IMR-90 (cell line): ENCODE measurements at regions not wholly inside any gene's neighbourhood (a gene's known extent, or its start where the extent isn't known, plus 50 kb on each side); places are given as distances from the start of the nearest gene placed in this dataset.

Experiments used
- ATAC-seq: fragments of 200-7000 bp; cut with Tn5 transposase; 2 replicates; pipeline ENCODE4 v1.9.1; 2020; ENCODE audit warnings: low read depth, mild to moderate bottlenecking, moderate library complexity
- BruUV-seq: library from RNA; stranded (reverse); fragments of 400-500 nt; replicated peaks from 2 replicates; lab custom pipeline; 2021; lab: Mats Ljungman, UMichigan
- CTCF ChIA-PET: fragments of 300-600 bp; formaldehyde crosslinking; extraction: SDS; loops from one replicate; lab custom pipeline; 2021; ENCODE audit warnings: antibody characterized with exemption; lab: Yijun Ruan, JAX
- POLR2A ChIA-PET: fragments of 300-600 bp; sonication (Branson Sonifier 250); formaldehyde crosslinking; loops from one replicate; lab custom pipeline; 2022; ENCODE audit warnings: antibody characterized with exemption; ENCODE audit not compliant: unreplicated experiment; lab: Charles Lee
- DNase-seq: peaks from one replicate; pipeline ENCODE4 v3.0.0; 2013
- H2AFZ ChIP-seq: replicated peaks from 2 replicates; pipeline ENCODE3; 2013; ENCODE audit warnings: low read length, mild to moderate bottlenecking; ENCODE audit not compliant: poor library complexity
- H2AK5ac ChIP-seq: 2 replicates; pipeline ENCODE4 v1.6.1; 2013; ENCODE audit warnings: low read depth, low read length, inconsistent platforms
- H2AK9ac ChIP-seq: replicated peaks from 2 replicates; pipeline ENCODE3; 2013; ENCODE audit warnings: mild to moderate bottlenecking, low read depth, low read length, moderate library complexity; ENCODE audit not compliant: poor library complexity
- H2BK120ac ChIP-seq: 2 replicates; pipeline ENCODE4 v1.6.1; 2013; ENCODE audit warnings: low read depth, low read length, inconsistent platforms
- H2BK15ac ChIP-seq: 3 replicates; pipeline ENCODE4 v1.6.1; 2013; ENCODE audit warnings: low read depth, low read length, inconsistent platforms
- H2BK20ac ChIP-seq: 2 replicates; pipeline ENCODE4 v1.6.1; 2013; ENCODE audit warnings: low read depth, mild to moderate bottlenecking, inconsistent platforms, low read length, moderate library complexity
- H2BK5ac ChIP-seq: 2 replicates; pipeline ENCODE4 v1.6.1; 2013; ENCODE audit warnings: mild to moderate bottlenecking, low read depth, low read length, inconsistent platforms; ENCODE audit not compliant: poor library complexity, severe bottlenecking
- H3K14ac ChIP-seq: replicated peaks from 2 replicates; pipeline ENCODE4 v1.6.1; 2013; ENCODE audit warnings: low read depth, low read length, inconsistent platforms
- H3K18ac ChIP-seq: 2 replicates; pipeline ENCODE4 v1.6.1; 2013; ENCODE audit warnings: low read depth, low read length, control low read depth
- H3K23ac ChIP-seq: 2 replicates; pipeline ENCODE4 v1.6.1; 2013; ENCODE audit warnings: low read depth, low read length, inconsistent platforms
- H3K27ac ChIP-seq: 2 replicates; pipeline ENCODE4 v1.5.1; 2013; ENCODE audit warnings: mild to moderate bottlenecking, control low read depth, low read length; ENCODE audit not compliant: insufficient read depth
- H3K27me3 ChIP-seq: 2 replicates; pipeline ENCODE4 v1.6.1; 2013; ENCODE audit warnings: low read length; ENCODE audit not compliant: control insufficient read depth, insufficient read depth
- H3K36me3 ChIP-seq: 2 replicates; pipeline ENCODE4 v1.6.1; 2013; ENCODE audit warnings: low read length, mixed read lengths; ENCODE audit not compliant: control insufficient read depth, insufficient read depth
- H3K4ac ChIP-seq: 2 replicates; pipeline ENCODE4 v1.6.1; 2013; ENCODE audit warnings: low read depth, low read length, inconsistent platforms
- H3K4me1 ChIP-seq: 2 replicates; pipeline ENCODE4 v1.6.1; 2013; ENCODE audit warnings: low read length, mixed read lengths; ENCODE audit not compliant: control insufficient read depth, insufficient read depth
- H3K4me2 ChIP-seq: 2 replicates; pipeline ENCODE4 v1.6.1; 2013; ENCODE audit warnings: low read depth, mild to moderate bottlenecking, control low read depth, low read length, moderate library complexity
- H3K4me3 ChIP-seq: 2 replicates; pipeline ENCODE4 v1.5.1; 2013; ENCODE audit warnings: low read depth, mild to moderate bottlenecking, control low read depth, low read length, moderate library complexity; ENCODE audit not compliant: insufficient read depth
- H3K56ac ChIP-seq: 2 replicates; pipeline ENCODE4 v1.6.1; 2013; ENCODE audit warnings: low read length, inconsistent platforms; ENCODE audit not compliant: insufficient read depth; ENCODE audit errors: extremely low read depth
- H3K79me1 ChIP-seq, 2 experiments: 2 replicates each; pipeline ENCODE4 v1.6.1; 2013; ENCODE audit warnings: low read length in 2 of 2, inconsistent platforms in 1 of 2, low read depth in 1 of 2
- H3K9ac ChIP-seq: 2 replicates; pipeline ENCODE4 v1.6.1; 2013; ENCODE audit warnings: low read depth, low read length, control low read depth
- H3K9me1 ChIP-seq: 2 replicates; pipeline ENCODE4 v1.6.1; 2013; ENCODE audit warnings: low read length, inconsistent platforms; ENCODE audit not compliant: insufficient read depth
- H3K9me3 ChIP-seq: 2 replicates; pipeline ENCODE4 v1.6.1; 2013; ENCODE audit warnings: low read length; ENCODE audit not compliant: control insufficient read depth, insufficient read depth
- H4K20me1 ChIP-seq: 2 replicates; pipeline ENCODE4 v1.6.1; 2013; ENCODE audit warnings: low read length, inconsistent platforms; ENCODE audit not compliant: insufficient read depth
- H4K5ac ChIP-seq: 2 replicates; pipeline ENCODE4 v1.6.1; 2013; ENCODE audit warnings: mild to moderate bottlenecking, low read depth, low read length, control low read depth
- H4K8ac ChIP-seq, 2 experiments: 2 replicates each; pipeline ENCODE4 v1.6.1; 2013; ENCODE audit warnings: low read depth in 2 of 2, low read length in 2 of 2, control low read depth in 1 of 2, inconsistent platforms in 1 of 2
- H4K91ac ChIP-seq: 2 replicates; pipeline ENCODE4 v1.6.1; 2013; ENCODE audit warnings: low read depth, low read length, inconsistent platforms; ENCODE audit not compliant: insufficient read depth
- BHLHE40 ChIP-seq: fragments of 150-350 bp; IDR thresholded peaks from 2 replicates; pipeline ENCODE4 v1.6.1; 2016; ENCODE audit warnings: mild to moderate bottlenecking, low read depth, low read length
- CHD1 ChIP-seq: IDR thresholded peaks from 2 replicates; pipeline ENCODE4 v1.6.1; 2012; ENCODE audit warnings: low read depth, low read length, improper control_type of control experiment
- FOS ChIP-seq: fragments of 150-350 bp; IDR thresholded peaks from 2 replicates; pipeline ENCODE4 v1.6.1; 2016; ENCODE audit warnings: low read depth, low read length
- MAFK ChIP-seq: IDR thresholded peaks from 2 replicates; pipeline ENCODE4 v1.6.1; 2012; ENCODE audit warnings: low read depth, low read length, improper control_type of control experiment
- NFE2L2 ChIP-seq: fragments of 150-350 bp; IDR thresholded peaks from 2 replicates; pipeline ENCODE4 v1.6.1; 2016; ENCODE audit warnings: low read depth, mild to moderate bottlenecking, low read length
- RAD21 ChIP-seq: IDR thresholded peaks from 2 replicates; pipeline ENCODE4 v1.6.1; 2012; ENCODE audit warnings: low read length, improper control_type of control experiment
- WGBS, 2 experiments: methylation state at CpG; one replicate each; pipeline versions ENCODE4 v1.1.5 to v1.1.7; 2013; ENCODE audit warnings: missing lambda C conversion rate in 2 of 2; ENCODE audit not compliant: insufficient read length in 1 of 2; ENCODE audit errors: extremely low coverage in 2 of 2; 5-methylcytosine and 5-hydroxymethylcytosine counted together
- dilution Hi-C: fragments of 300-500 bp; cut with HindIII; formaldehyde crosslinking; loops from one replicate; pipeline ENCODE4 v1.14.3; 2018; ENCODE audit warnings: low sequenced_read_pairs; ENCODE audit not compliant: unreplicated experiment
- in situ Hi-C: fragments of 300-500 bp; cut with MboI; formaldehyde crosslinking; loops from 3 replicates; pipeline ENCODE4 v1.14.3; 2019; ENCODE audit warnings: low sequenced_read_pairs, inconsistent platforms, mixed read lengths
- intact Hi-C: fragments of 100-400 bp; cut with micrococcal nuclease; formaldehyde crosslinking; loops from 2 replicates; pipeline ENCODE4 v1.10.0; 2022
- TF ChIP-seq, protein P1 (sequence below): fragments of 150-350 bp; IDR thresholded peaks from 2 replicates; pipeline ENCODE4 v1.6.1; 2016; ENCODE audit warnings: low read depth, mild to moderate bottlenecking, low read length, moderate library complexity, borderline replicate concordance
- TF ChIP-seq, protein P2 (sequence below): conservative IDR thresholded peaks from 2 replicates; pipeline ENCODE4 v1.5.1; 2012; ENCODE audit warnings: mild to moderate bottlenecking, low read depth, low read length, improper control_type of control experiment

DNA sequence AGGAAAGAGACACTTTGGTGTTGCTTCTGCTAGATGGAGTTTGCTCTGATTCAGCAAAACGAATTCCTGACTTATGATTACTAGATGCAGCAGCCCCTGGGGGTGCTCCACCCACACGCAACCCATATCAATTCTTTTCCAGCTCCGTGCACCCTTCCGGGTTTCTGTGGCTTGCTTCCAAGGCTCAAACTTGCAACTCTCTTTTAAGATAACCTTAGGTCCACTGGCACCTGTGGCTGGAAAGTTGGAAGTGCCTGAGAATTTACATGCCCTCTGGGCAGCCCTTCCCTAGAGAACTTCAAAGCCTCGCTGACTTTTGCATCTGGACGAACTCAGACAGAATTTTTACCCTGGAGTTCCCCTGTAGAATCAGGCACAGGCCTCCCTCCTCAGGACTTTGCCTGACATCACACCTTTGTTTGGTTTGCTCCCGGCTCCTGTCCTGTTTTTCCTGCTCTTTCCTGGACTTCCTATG lies 224.9 kb downstream of the SNX18 start:
- H2BK20ac ChIP-seq, result peak overlapping the region; percentile 99
- H3K36me3 ChIP-seq, result no peaks in the 10 kb centered on the region
- peak overlapping the region; percentile 96 for H3K18ac ChIP-seq
- H4K20me1 ChIP-seq, result no peaks in the 10 kb centered on the region
- peak overlapping the region; percentile 99 for H3K27ac ChIP-seq
- peak overlapping the region; percentile 100 for H2BK120ac ChIP-seq
- peaks cover 44% of the 10 kb centered on the region for H3K9me1 ChIP-seq
- peak overlapping the region; percentile 93 for H2AK9ac ChIP-seq
- in situ Hi-C loops (loop anchor here (25.0 kb wide), 1 partner anchor 420 kb away; the partner anchor contains the start of genes CDC20B and GPX8), intact Hi-C loops (loop anchor here (1.0 to 5.0 kb wide), 2 partner anchors 83 to 415 kb away; no protein-coding TSS in a partner anchor), dilution Hi-C loops (no loop called here)
- BruUV-seq, result no TSS peak
- H3K14ac ChIP-seq, result peak overlapping the region; percentile 99
- peak overlapping the region; percentile 99 for H3K23ac ChIP-seq
- H3K4ac ChIP-seq, result peak overlapping the region; percentile 99
- TF ChIP-seq CHD1, result no peak
- TF ChIP-seq BHLHE40, result peak; percentile 13; the same call in 1 of the 2 replicates
- TF ChIP-seq, protein P1, sequence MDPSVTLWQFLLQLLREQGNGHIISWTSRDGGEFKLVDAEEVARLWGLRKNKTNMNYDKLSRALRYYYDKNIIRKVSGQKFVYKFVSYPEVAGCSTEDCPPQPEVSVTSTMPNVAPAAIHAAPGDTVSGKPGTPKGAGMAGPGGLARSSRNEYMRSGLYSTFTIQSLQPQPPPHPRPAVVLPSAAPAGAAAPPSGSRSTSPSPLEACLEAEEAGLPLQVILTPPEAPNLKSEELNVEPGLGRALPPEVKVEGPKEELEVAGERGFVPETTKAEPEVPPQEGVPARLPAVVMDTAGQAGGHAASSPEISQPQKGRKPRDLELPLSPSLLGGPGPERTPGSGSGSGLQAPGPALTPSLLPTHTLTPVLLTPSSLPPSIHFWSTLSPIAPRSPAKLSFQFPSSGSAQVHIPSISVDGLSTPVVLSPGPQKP, result no peak
- TF ChIP-seq FOS, result peak; percentile 47
- peak; percentile 70 for TF ChIP-seq MAFK
- TF ChIP-seq, protein P2, sequence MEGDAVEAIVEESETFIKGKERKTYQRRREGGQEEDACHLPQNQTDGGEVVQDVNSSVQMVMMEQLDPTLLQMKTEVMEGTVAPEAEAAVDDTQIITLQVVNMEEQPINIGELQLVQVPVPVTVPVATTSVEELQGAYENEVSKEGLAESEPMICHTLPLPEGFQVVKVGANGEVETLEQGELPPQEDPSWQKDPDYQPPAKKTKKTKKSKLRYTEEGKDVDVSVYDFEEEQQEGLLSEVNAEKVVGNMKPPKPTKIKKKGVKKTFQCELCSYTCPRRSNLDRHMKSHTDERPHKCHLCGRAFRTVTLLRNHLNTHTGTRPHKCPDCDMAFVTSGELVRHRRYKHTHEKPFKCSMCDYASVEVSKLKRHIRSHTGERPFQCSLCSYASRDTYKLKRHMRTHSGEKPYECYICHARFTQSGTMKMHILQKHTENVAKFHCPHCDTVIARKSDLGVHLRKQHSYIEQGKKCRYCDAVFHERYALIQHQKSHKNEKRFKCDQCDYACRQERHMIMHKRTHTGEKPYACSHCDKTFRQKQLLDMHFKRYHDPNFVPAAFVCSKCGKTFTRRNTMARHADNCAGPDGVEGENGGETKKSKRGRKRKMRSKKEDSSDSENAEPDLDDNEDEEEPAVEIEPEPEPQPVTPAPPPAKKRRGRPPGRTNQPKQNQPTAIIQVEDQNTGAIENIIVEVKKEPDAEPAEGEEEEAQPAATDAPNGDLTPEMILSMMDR, result peak; percentile 42
- TF ChIP-seq NFE2L2, result peak; percentile 46; the same call in 1 of the 2 replicates
- peak; percentile 49 for TF ChIP-seq RAD21
- peak overlapping the region; percentile 97; the same call in 2 of the 3 replicates for H2BK15ac ChIP-seq
- POLR2A ChIA-PET, result no interaction called here
- peak overlapping the region; percentile 94 to 98 for H4K8ac ChIP-seq
- no peak overlapping the region for H3K4me3 ChIP-seq
- H3K79me1 ChIP-seq, result peaks cover 6 to 59% of the 10 kb centered on the region in 2 experiments; a peak in 3 of 4 replicates
- H3K4me2 ChIP-seq, result peak overlapping the region; percentile 21; the same call in 1 of the 2 replicates
- peak; percentile 24 for ATAC-seq
- peak; percentile 80 for DNase-seq
- WGBS, 2 experiments, result 68% methylated on average over 3 of the region's 7 CpGs; no CpG with 5 or more reads in 1 of the 2 experiments
- CTCF ChIA-PET, result interaction anchor here (1.0 to 3.5 kb wide), 4 partner anchors 103 to 225 kb away, joined by 3 to 13 read pairs (median 6); partner anchors contain the start of gene SNX18
- H4K5ac ChIP-seq, result peak overlapping the region; percentile 87
- peak overlapping the region; percentile 99 for H3K56ac ChIP-seq
- no peaks in the 10 kb centered on the region for H3K9me3 ChIP-seq
- H3K4me1 ChIP-seq, result peaks cover 36% of the 10 kb centered on the region
- H2AK5ac ChIP-seq, result peak overlapping the region; percentile 99
- no peaks in the 10 kb centered on the region for H3K27me3 ChIP-seq
- H3K9ac ChIP-seq, result peak overlapping the region; percentile 32
- peak overlapping the region; percentile 99 for H4K91ac ChIP-seq
- peak overlapping the region; percentile 97 for H2BK5ac ChIP-seq
- H2AFZ ChIP-seq, result peak overlapping the region; percentile 38
